GM12875 (cell line): ENCODE measurements at regions not wholly inside any gene's neighbourhood (a gene's known extent, or its start where the extent isn't known, plus 50 kb on each side); places are given as distances from the start of the nearest gene placed in this dataset.

ENCODE experiments used
- H3K4me3 ChIP-seq: one replicate; pipeline ENCODE4 v1.5.1; 2011; ENCODE audit warnings: low read depth, low read length, control low read depth
- TF ChIP-seq, protein P1 (sequence below): IDR thresholded peaks from 2 replicates; pipeline ENCODE4 v1.5.1; 2011; ENCODE audit warnings: low read depth, mild to moderate bottlenecking, control low read depth, inconsistent platforms, low read length, moderate library complexity, borderline replicate concordance; ENCODE audit not compliant: insufficient read depth

DNA sequence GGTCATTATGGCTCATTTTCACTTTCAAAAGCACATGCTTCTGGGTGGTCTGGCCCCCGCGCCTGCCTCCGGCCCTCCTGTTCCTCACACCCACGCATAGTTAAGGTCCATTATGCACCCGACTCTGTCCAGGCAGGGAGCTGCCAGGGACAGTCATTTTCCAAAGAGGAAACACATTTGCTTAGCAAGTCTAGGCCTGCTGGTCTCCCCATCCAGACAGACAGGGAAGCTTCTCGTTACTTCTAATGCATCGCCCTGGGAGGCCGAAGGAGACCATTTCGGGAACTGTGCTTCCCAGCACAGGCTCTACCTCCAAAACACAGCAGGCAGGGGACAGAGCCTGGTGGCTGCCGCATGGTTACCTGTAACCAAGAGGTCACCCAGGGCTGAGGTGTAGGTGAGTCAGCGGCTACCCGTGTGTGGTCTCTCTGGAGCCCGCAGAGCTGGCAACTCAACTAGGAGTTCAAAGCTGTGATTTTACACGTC lies 87.1 kb upstream of the SHANK2 start:
- H3K4me3 ChIP-seq = no peak overlapping the region
- TF ChIP-seq, protein P1, sequence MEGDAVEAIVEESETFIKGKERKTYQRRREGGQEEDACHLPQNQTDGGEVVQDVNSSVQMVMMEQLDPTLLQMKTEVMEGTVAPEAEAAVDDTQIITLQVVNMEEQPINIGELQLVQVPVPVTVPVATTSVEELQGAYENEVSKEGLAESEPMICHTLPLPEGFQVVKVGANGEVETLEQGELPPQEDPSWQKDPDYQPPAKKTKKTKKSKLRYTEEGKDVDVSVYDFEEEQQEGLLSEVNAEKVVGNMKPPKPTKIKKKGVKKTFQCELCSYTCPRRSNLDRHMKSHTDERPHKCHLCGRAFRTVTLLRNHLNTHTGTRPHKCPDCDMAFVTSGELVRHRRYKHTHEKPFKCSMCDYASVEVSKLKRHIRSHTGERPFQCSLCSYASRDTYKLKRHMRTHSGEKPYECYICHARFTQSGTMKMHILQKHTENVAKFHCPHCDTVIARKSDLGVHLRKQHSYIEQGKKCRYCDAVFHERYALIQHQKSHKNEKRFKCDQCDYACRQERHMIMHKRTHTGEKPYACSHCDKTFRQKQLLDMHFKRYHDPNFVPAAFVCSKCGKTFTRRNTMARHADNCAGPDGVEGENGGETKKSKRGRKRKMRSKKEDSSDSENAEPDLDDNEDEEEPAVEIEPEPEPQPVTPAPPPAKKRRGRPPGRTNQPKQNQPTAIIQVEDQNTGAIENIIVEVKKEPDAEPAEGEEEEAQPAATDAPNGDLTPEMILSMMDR = no peak

DNA sequence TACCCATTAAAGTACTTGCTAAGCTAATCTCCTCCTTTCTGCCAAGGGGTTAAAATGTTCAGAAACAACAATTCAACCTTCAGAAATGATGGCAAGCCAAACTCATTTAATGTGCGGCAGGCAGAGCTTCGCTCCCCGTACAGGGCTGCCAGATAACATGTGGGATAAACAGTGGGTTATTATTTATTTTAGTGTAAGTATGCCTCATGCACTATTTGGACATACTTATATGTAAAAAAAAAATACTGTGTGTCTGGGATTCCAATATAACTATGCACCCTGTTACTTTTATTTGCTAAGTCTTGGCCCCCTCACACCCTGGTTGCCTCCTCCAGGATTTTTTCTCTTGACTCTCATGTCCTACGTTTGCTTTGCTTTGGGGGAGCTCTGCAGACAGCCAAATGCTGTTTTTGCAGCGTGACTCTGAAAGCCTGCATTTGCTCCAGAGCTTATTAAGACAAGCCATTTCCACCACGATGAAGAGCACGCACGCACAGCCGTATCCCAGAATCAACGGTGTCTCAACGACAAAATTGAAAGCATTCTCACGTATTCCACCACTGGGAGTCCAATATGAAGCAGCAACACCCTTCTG lies 86.5 kb upstream of the SHANK2 start:
- H3K4me3 ChIP-seq = no peak overlapping the region
- TF ChIP-seq, protein P1 = no peak

DNA sequence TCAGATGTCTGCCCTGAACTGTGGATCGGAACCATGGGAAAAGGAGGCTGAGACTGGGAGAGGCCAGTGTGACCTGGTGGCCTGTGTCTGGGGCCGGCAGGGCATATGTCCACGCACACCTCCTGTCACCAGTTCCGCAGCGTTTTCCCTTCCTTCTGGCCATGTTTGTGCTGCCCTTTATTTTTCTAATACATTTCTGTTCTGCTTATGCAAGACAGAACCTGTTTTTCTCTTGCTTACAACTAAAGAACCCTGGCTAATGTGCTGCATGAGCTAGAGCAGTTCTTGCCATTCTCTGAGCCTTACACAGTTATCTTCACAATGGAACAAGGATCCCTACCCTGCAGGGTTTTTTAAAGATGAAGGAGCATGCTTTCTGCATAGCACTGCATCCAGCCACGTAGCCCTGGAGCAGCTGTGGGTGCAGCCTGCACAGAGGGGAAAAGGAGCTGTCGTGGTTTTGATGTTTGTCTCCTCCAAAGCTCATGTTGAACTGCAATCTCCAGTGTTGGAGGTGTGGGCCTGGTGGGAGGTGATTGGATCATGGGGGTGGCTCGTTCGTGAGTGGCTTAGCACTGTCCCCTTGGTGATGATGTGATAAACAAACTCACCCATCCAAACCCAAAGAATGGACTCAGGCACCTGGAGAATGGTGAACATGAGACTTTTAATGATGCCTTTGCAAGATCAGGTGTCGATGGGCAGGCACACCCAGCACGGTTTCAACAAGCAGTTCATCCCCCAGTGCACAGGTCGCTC lies 84.8 kb upstream of the SHANK2 start:
- H3K4me3 ChIP-seq = no peak overlapping the region
- TF ChIP-seq, protein P1 = no peak

DNA sequence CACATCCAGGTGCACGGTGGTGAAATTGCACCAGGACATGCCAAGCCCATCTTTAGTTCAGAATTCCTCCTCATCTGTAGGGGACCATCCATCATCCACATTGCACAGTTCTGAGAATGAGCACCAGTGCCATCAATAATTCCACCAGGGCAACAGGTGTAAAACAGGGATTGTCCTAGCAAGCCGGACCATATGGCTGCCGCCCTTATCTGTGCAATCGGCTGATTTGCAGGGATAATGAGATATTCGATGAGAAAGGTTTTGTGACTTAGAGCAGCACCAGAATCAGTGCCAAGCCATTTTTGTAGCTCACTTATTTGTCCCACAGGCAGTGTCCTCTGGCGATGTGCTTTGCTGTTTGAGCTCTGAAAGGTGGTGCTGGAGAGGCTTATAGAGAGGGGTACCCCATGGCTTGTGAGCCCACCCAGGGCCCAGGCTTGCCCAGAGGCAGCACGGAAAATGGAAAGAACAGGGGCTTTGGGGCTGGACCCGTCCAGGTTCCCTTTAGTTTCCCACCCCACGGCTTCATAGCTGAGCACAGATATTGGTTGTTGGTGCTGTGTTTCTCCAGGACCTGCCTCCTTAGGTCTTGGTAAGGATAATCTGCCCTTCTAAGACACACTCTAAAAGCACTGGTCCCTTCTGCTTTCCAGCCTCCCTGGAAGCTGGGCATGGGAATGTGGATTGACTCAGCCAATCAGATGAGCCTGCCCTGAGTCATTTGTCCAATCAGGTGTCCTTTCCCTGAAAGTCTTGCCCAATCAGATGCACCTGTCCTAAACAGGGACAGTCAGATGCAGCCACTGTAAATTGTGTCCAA lies 84.0 kb upstream of the SHANK2 start:
- H3K4me3 ChIP-seq = no peak overlapping the region
- TF ChIP-seq, protein P1 = no peak

DNA sequence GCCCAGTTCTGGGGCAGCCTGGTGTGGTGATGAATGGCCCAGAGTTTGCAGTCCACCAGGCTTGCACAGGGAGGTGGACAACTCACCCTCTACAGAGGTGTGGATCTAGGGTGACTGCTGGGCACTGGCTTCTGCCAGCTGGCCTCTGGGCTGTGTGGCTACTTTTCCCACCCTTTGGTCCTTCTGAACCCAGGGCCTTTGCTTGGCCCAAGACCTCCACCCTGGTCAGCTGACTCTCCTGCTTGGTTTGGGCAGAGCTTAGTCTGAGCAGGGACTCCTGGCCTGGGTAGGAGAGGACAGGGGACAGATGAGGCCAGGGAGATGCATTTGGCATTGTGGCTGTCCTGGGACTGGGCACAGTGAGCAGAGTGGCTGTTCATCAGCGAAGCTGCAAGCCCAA lies 83.0 kb upstream of the SHANK2 start:
- TF ChIP-seq, protein P1 = no peak
- no peak overlapping the region for H3K4me3 ChIP-seq

DNA sequence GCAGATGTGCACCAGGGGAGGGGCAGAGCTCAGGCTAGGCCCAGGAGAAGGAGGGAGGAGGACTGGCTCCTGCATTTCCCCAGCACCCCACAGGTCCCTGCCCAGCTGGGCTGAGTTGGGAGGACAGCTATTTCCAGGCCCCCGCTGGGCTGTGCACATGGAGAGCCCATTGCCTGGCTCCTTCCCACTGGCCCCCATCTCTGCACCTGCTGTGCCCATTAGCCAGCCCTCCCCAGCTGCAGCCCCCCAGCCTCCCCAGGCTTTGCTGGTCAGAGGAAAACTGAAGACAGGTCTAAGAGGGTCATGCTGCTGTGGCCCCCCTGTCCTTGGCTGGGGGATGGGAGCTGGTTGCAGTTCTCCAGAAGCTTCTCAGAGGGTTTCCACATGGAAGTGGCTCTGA lies 81.8 kb upstream of the SHANK2 start:
- TF ChIP-seq, protein P1 = no peak

DNA sequence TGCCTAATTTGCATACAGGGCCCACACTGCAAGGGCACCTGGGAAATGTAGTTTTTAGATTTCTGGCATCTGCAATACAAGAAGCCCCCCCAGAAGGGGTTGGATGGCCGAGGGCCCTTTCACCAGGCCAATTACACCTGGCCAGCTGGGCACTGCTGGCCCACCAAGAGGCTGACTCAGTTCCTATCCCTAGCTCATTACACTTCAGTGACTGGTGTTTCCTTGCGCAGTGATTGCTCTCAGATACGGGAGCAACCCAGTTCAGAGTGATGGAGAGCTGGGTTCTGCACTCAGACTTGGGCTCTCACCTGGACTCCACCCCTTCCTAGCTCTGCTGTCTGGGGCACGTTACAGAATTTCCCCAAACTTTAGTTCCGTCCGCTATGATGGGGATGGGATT lies 81.1 kb upstream of the SHANK2 start:
- TF ChIP-seq, protein P1 = no peak
- no peak overlapping the region for H3K4me3 ChIP-seq

More for the DNA sequence above, 81.8 kb upstream of the SHANK2 start:
- H3K4me3 ChIP-seq = no peak overlapping the region
